ENCODE measurements at regions not wholly inside any gene's neighbourhood (a gene's known extent, or its start where the extent isn't known, plus 50 kb on each side); places are given as distances from the start of the nearest gene placed in this dataset.

DNA sequence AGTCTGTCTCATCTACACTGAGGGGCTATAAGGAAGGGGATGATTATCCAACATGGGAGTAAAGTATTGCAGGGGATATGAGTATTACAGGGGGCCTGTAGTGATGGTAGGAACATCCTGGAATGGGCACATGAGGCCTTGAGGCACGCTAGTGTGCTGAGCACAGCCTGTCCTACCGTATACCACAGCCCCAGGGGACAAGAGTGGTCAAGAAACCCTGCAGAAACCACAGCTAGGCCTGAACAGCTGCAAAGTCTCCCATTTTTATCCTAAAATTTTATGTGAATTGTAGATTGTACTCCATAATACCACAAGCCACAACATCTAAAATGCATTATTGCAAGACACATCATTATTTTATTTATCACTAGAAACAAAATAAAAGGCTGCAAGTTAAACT is 136.3 kb upstream of the ASTN2 start:
- Histone ChIP-seq H3K23ac (ENCODE audit: insufficient read length, low read depth, low read length) (no peak overlapping the region), H4K20me1 (ENCODE audit: control insufficient read depth, insufficient read depth, insufficient read length) (no peaks in the 10 kb centered on the region), H3K27me3 (ENCODE audit: insufficient read depth, low read length) (no peaks in the 10 kb centered on the region), H2BK120ac (ENCODE audit: low read depth, low read length, poor library complexity, severe bottlenecking) (no peak overlapping the region), H3K79me2 (ENCODE audit: insufficient read depth, low read length) (no peaks in the 10 kb centered on the region), H2BK20ac (ENCODE audit: low read depth, low read length, poor library complexity, severe bottlenecking) (no peak overlapping the region), H3K27ac (ENCODE audit: insufficient read length, low read depth, low read length) (no peak overlapping the region), H3K4me2 (ENCODE audit: insufficient read depth, insufficient read length, low read length) (no peak overlapping the region), H3K4ac (ENCODE audit: low read depth, low read length) (no peak overlapping the region), H2BK15ac (ENCODE audit: low read depth, low read length) (no peak overlapping the region), H4K8ac (replicated peaks; ENCODE audit: insufficient read length, low read depth, low read length) (no peak overlapping the region), H2BK12ac (ENCODE audit: insufficient read length, low read depth, low read length) (no peak overlapping the region), H3K4me1 (ENCODE audit: insufficient read depth, low read length) (peaks cover 5% of the 10 kb centered on the region; the same call in 1 of the 2 replicates), H4K91ac (ENCODE audit: insufficient read length, low read depth, low read length) (no peak overlapping the region), H2BK5ac (ENCODE audit: insufficient read length, low read length) (no peak overlapping the region), H3K18ac (ENCODE audit: insufficient read length, low read depth, low read length) (no peak overlapping the region), H2AK5ac (ENCODE audit: insufficient read length, low read length) (no peak overlapping the region), H3K56ac (ENCODE audit: insufficient read length, low read depth, low read length) (no peak overlapping the region), H3K23me2 (ENCODE audit: insufficient read length, low read depth, low read length, poor library complexity, severe bottlenecking) (no peaks in the 10 kb centered on the region), H3K9ac (ENCODE audit: extremely low read depth, insufficient read length, low read length) (no peak overlapping the region), H3T11ph (ENCODE audit: low read length) (no peak overlapping the region), H4K5ac (ENCODE audit: insufficient read length, low read depth, low read length) (no peak overlapping the region), H2AFZ (ENCODE audit: low read length) (no peak overlapping the region), H3K79me1 (ENCODE audit: insufficient read depth, low read depth, low read length, poor library complexity, severe bottlenecking) (no peaks in the 10 kb centered on the region), H3K9me3 (ENCODE audit: control insufficient read depth, low read depth, low read length) (no peaks in the 10 kb centered on the region), H3K14ac (ENCODE audit: insufficient read depth, low read length) (no peak overlapping the region)
- H3K9me3 Mint-ChIP-seq: no peaks in the 10 kb centered on the region
- peaks cover 45 to 49% of the 10 kb centered on the region in 2 experiments for H3K4me1 Mint-ChIP-seq
- TF ChIP-seq, protein P1, sequence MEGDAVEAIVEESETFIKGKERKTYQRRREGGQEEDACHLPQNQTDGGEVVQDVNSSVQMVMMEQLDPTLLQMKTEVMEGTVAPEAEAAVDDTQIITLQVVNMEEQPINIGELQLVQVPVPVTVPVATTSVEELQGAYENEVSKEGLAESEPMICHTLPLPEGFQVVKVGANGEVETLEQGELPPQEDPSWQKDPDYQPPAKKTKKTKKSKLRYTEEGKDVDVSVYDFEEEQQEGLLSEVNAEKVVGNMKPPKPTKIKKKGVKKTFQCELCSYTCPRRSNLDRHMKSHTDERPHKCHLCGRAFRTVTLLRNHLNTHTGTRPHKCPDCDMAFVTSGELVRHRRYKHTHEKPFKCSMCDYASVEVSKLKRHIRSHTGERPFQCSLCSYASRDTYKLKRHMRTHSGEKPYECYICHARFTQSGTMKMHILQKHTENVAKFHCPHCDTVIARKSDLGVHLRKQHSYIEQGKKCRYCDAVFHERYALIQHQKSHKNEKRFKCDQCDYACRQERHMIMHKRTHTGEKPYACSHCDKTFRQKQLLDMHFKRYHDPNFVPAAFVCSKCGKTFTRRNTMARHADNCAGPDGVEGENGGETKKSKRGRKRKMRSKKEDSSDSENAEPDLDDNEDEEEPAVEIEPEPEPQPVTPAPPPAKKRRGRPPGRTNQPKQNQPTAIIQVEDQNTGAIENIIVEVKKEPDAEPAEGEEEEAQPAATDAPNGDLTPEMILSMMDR (conservative IDR thresholded peaks at IDR 0.05): no peak
- no peak overlapping the region for H3K27ac Mint-ChIP-seq
- H3K27me3 Mint-ChIP-seq (ENCODE audit: low read depth): no peaks in the 10 kb centered on the region; the same call in 1 of the 2 replicates
- DNase-seq: no peak
- no peak overlapping the region for H3K4me3 Mint-ChIP-seq
- no peaks in the 10 kb centered on the region for H3K36me3 Mint-ChIP-seq (ENCODE audit: insufficient read depth in 1 of 3, low read depth in 3 of 3)
- WGBS (ENCODE audit: extremely low coverage, insufficient read length, low lambda C conversion rate): no CpG with 5 or more reads among the region's 2 CpGs
